Uterus (tissue), 2 donors: ENCODE measurements at regions not wholly inside any gene's neighbourhood (a gene's known extent, or its start where the extent isn't known, plus 50 kb on each side); places are given as distances from the start of the nearest gene placed in this dataset.

Source experiments
- POLR2A ChIP-seq, 2 donors: fragments of 450-650 bp; IDR thresholded peaks; one replicate each; pipeline ENCODE4 v1.6.1; 2016; ENCODE audit warnings: antibody characterized with exemption in 2 of 2, mild to moderate bottlenecking in 1 of 2, moderate library complexity in 1 of 2
- TF ChIP-seq, protein P1 (sequence below), 4 experiments: fragments of 200-600 bp in 2 of 4; fragments of 450-650 bp in 2 of 4; sonication (generic) in 2 of 4; IDR thresholded peaks; one replicate each; pipeline ENCODE4 v1.5.1; 2016 to 2019; ENCODE audit warnings: antibody characterized with exemption in 4 of 4, mild to moderate bottlenecking in 2 of 4, moderate library complexity in 1 of 4

DNA sequence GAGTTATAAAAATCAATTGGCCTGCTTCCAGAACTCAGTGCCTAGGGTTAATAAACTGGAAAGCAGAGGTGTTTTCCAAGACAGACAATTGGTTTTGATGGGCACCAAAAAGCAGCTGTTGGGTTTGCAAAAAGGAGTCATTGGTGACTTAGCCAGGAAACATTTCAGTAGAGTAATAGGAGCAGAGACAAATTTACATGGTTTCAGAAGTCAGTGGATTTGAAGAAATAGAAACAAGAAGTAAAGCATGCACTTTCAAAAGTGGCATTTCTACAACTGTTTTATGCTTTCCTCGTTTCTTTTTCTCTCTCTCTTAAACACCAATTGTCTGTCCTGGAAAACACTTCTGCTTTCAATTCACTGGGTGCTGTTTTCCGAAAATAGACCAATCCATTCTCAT is 87.8 kb downstream of the GLUL start:
- TF ChIP-seq, protein P1, sequence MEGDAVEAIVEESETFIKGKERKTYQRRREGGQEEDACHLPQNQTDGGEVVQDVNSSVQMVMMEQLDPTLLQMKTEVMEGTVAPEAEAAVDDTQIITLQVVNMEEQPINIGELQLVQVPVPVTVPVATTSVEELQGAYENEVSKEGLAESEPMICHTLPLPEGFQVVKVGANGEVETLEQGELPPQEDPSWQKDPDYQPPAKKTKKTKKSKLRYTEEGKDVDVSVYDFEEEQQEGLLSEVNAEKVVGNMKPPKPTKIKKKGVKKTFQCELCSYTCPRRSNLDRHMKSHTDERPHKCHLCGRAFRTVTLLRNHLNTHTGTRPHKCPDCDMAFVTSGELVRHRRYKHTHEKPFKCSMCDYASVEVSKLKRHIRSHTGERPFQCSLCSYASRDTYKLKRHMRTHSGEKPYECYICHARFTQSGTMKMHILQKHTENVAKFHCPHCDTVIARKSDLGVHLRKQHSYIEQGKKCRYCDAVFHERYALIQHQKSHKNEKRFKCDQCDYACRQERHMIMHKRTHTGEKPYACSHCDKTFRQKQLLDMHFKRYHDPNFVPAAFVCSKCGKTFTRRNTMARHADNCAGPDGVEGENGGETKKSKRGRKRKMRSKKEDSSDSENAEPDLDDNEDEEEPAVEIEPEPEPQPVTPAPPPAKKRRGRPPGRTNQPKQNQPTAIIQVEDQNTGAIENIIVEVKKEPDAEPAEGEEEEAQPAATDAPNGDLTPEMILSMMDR (IDR thresholded peaks at IDR 0.05), result no peak
- TF ChIP-seq POLR2A (IDR thresholded peaks at IDR 0.05), result no peak
